HepG2 (cell line): ENCODE measurements at regions not wholly inside any gene's neighbourhood (a gene's known extent, or its start where the extent isn't known, plus 50 kb on each side); places are given as distances from the start of the nearest gene placed in this dataset.

ENCODE experiments used
- ATAC-seq: fragments of 200-7000 bp; cut with Tn5 transposase; 3 replicates; pipeline ENCODE4 v1.9.1; 2020; ENCODE audit warnings: mild to moderate bottlenecking, moderate library complexity
- BruUV-seq: library from RNA; stranded (reverse); fragments of 400-500 nt; replicated peaks from 2 replicates; lab custom pipeline; 2021; lab: Mats Ljungman, UMichigan
- CTCF ChIA-PET: fragments of 300-600 bp; formaldehyde crosslinking; extraction: SDS; loops from one replicate; lab custom pipeline; 2021; ENCODE audit warnings: low total read pairs, inconsistent platforms, low intra/inter-chr PET ratio; lab: Yijun Ruan, JAX
- POLR2A ChIA-PET: fragments of 350-600 bp; sonication (Branson Sonifier 250); formaldehyde crosslinking; loops from one replicate; lab custom pipeline; 2020; ENCODE audit warnings: antibody characterized with exemption, inconsistent platforms; lab: Yijun Ruan, JAX
- DNase-seq: peaks from one replicate; pipeline ENCODE4 v3.0.0-alpha.2; 2015; ENCODE audit warnings: low spot score
- FAIRE-seq: peaks from 3 replicates; lab custom pipeline; 2011; peaks lifted over from hg19 to GRCh38; lab: Jason Lieb, UNC
- H2AFZ ChIP-seq: one replicate; pipeline ENCODE4 v1.6.1; 2011; ENCODE audit warnings: low read length, inconsistent platforms
- H3K27ac ChIP-seq: fragments of 300-600 bp; 3 replicates; pipeline ENCODE4 v1.8.0; 2011; ENCODE audit warnings: mixed run types, mild to moderate bottlenecking, mixed read lengths, low read length, inconsistent platforms; ENCODE audit not compliant: insufficient read depth; ENCODE audit errors: extremely low read length
- H3K27me3 ChIP-seq, 2 experiments: fragments of 200-600 bp in 1 of 2; 2 replicates in 1 of 2; 3 replicates in 1 of 2; pipeline versions ENCODE4 v1.6.0 to v1.8.0; 2011; ENCODE audit warnings: low read length in 2 of 2, mild to moderate bottlenecking in 2 of 2, moderate library complexity in 2 of 2, inconsistent platforms in 1 of 2; ENCODE audit not compliant: insufficient read depth in 2 of 2, control insufficient read depth in 1 of 2
- H3K36me3 ChIP-seq, 2 experiments: fragments of 200-600 bp in 1 of 2; replicated peaks in 1 of 2; 2 replicates in 1 of 2; 3 replicates in 1 of 2; pipeline versions ENCODE4 v1.5.1 to v1.8.0; 2011; ENCODE audit warnings: low read length in 2 of 2, inconsistent platforms in 1 of 2; ENCODE audit not compliant: insufficient read depth in 2 of 2, control insufficient read depth in 1 of 2
- H3K4me1 ChIP-seq: 2 replicates; pipeline ENCODE4 v1.5.1; 2012; ENCODE audit warnings: low read length, inconsistent platforms; ENCODE audit not compliant: insufficient read depth
- H3K4me2 ChIP-seq: 2 replicates; pipeline ENCODE4 v1.6.0; 2011; ENCODE audit warnings: low read depth, low read length, inconsistent platforms
- H3K4me3 ChIP-seq, 3 experiments: fragments of 200-600 bp in 1 of 3; sonication (generic), shearing (Covaris generic) in 1 of 3; replicated peaks in 1 of 3; 2 replicates each; pipeline ENCODE4 v1.5.1; 2011 to 2016; ENCODE audit warnings: low read length in 3 of 3, inconsistent platforms in 2 of 3, low read depth in 2 of 3, mild to moderate bottlenecking in 2 of 3, control low read depth in 1 of 3, mixed read lengths in 1 of 3; ENCODE audit not compliant: insufficient read depth in 1 of 3
- H3K79me2 ChIP-seq: one replicate; pipeline ENCODE4 v1.6.1; 2011; ENCODE audit warnings: low read length, inconsistent platforms; ENCODE audit not compliant: insufficient read depth
- H3K9ac ChIP-seq: 2 replicates; pipeline ENCODE4 v1.6.0; 2011; ENCODE audit warnings: mild to moderate bottlenecking, low read depth, low read length, inconsistent platforms; ENCODE audit not compliant: insufficient read depth
- H3K9me3 ChIP-seq: 2 replicates; pipeline ENCODE4 v1.5.1; 2012; ENCODE audit warnings: mild to moderate bottlenecking, low read length
- H4K20me1 ChIP-seq: 2 replicates; pipeline ENCODE4 v1.6.0; 2011; ENCODE audit warnings: inconsistent platforms, mild to moderate bottlenecking, low read length, moderate library complexity; ENCODE audit not compliant: insufficient read depth
- CEBPB ChIP-seq: IDR thresholded peaks from 2 replicates; pipeline ENCODE4 v1.6.1; 2011; ENCODE audit warnings: low read depth, low read length, improper control_type of control experiment, borderline replicate concordance
- PRMT3 ChIP-seq: sonication (generic); formaldehyde crosslinking; IDR thresholded peaks from 2 replicates; pipeline ENCODE4 v1.8.1; 2022; ENCODE audit warnings: low read depth, mild to moderate bottlenecking, moderate library complexity, missing genetic modification reagents, borderline replicate concordance
- SIN3A ChIP-seq: IDR thresholded peaks from 2 replicates; pipeline ENCODE4 v1.6.1; 2011; ENCODE audit warnings: low read depth, mild to moderate bottlenecking, control low read depth, low read length, borderline replicate concordance
- WGBS: methylation state at CpG from one replicate; pipeline ENCODE4 v1.1.6; 2017; ENCODE audit warnings: low lambda C conversion rate; 5-methylcytosine and 5-hydroxymethylcytosine counted together
- in situ Hi-C: cut with HindIII; loops from 2 replicates; pipeline ENCODE4 v1.10.0; 2017; ENCODE audit warnings: low pct_unique_long_range_greater_than_20kb; ENCODE audit not compliant: extremely low pct_ligation_motif_present
- intact Hi-C: fragments of 100-400 bp; cut with micrococcal nuclease; formaldehyde crosslinking; loops from one replicate; pipeline ENCODE4 v1.10.0; 2022; ENCODE audit not compliant: unreplicated experiment
- TF ChIP-seq, protein P1 (sequence below): IDR thresholded peaks from 2 replicates; pipeline ENCODE4 v1.6.1; 2016; ENCODE audit warnings: low read depth, missing genetic modification reagents, missing compliant biosample characterization
- TF ChIP-seq, protein P2 (sequence below): sonication (generic); formaldehyde crosslinking; IDR thresholded peaks from 2 replicates; pipeline ENCODE4 v1.5.0; 2020; ENCODE audit warnings: missing genetic modification reagents, mild to moderate bottlenecking, borderline replicate concordance

DNA sequence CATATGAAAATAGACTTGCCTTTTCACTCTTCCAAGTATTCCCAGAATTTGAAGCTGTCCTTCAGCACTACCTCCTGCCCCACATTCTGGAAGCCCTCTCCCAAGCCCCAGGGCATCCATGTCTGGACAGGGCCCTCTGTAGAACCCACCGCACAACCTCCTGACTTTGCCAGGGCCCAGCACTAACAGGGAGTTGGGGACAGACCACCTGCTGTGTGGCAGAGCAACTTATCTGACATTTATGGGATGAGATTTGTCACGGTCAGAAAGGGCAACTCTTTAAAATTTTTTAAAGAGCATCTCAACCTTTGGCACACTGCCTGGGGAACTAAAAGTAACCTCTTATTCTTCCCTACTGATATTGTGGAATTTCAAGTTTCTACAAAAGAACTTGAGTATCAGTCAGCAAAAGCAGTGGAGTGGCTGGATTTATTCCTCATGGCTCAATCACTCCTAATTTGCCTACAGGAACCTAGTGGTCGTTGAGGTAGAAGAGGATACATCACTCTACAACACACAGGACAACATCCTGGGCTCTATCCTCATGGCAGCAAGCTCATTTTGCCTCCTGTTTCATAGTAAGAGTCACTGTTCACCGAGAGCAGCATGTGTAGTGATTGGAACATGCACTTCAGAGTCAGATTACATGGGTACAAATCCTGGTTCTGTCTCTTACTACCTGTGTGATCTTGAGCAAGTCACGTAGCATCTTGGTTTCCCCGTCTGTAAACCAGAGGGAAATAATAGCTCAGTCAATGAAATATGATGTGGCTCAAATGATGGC is 285.3 kb downstream of the ENC1 start:
- Histone ChIP-seq H4K20me1 (no peaks in the 10 kb centered on the region), H3K4me3 (no peak overlapping the region), H3K4me2 (no peak overlapping the region), H3K79me2 (no peaks in the 10 kb centered on the region), H3K9me3 (no peaks in the 10 kb centered on the region), H3K9ac (no peak overlapping the region), H3K36me3 (no peaks in the 10 kb centered on the region), H3K27me3 (0 out of 5 replicates have a peak, but pooled peaks cover 2 to 4% of the 10 kb centered on the region in 2 experiments), H3K4me1 (peaks cover 2% of the 10 kb centered on the region), H2AFZ (no peak overlapping the region), H3K27ac (no peak overlapping the region)
- FAIRE-seq (no peak), DNase-seq (no peak), ATAC-seq (no peak)
- intact Hi-C loops (no loop called here), in situ Hi-C loops (no loop called here)
- ChIA-PET CTCF (no interaction called here), POLR2A (no interaction called here)
- WGBS, result 40% methylated on average over 6 of the region's 6 CpGs
- no TSS peak for BruUV-seq
- TF ChIP-seq CEBPB, result no peak

DNA sequence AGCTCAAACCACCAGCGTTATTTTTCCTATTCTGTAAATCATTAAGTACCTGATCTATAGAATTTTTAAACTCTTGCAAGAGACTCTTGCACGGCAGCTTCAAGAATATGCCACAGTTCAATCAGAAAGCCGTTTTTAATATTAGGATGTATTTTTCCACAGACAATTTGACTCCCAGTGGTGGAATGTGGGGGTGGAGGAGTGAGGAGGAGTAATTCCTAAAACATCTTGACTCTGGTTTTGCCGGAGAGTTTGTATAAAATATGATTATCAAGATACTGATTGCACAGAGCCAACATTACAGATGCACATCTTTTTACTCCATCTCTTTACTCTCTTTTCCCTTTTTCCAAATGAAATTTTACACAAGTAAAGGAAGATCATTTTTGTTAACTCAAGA is 288.3 kb downstream of the ENC1 start:
- Histone ChIP-seq H3K36me3 (no peaks in the 10 kb centered on the region), H3K4me2 (no peak overlapping the region), H2AFZ (no peak overlapping the region), H3K79me2 (no peaks in the 10 kb centered on the region), H3K27me3 (0 out of 5 replicates have a peak, but pooled peaks cover 2 to 4% of the 10 kb centered on the region in 2 experiments), H3K4me1 (no peaks in the 10 kb centered on the region), H3K4me3 (no peak overlapping the region), H4K20me1 (no peaks in the 10 kb centered on the region), H3K9me3 (no peaks in the 10 kb centered on the region), H3K27ac (no peak overlapping the region), H3K9ac (no peak overlapping the region)
- in situ Hi-C loops, result no loop called here
- TF ChIP-seq SIN3A (no peak), PRMT3 (CRISPR knock-in tag) (no peak)
- TF ChIP-seq, protein P1, sequence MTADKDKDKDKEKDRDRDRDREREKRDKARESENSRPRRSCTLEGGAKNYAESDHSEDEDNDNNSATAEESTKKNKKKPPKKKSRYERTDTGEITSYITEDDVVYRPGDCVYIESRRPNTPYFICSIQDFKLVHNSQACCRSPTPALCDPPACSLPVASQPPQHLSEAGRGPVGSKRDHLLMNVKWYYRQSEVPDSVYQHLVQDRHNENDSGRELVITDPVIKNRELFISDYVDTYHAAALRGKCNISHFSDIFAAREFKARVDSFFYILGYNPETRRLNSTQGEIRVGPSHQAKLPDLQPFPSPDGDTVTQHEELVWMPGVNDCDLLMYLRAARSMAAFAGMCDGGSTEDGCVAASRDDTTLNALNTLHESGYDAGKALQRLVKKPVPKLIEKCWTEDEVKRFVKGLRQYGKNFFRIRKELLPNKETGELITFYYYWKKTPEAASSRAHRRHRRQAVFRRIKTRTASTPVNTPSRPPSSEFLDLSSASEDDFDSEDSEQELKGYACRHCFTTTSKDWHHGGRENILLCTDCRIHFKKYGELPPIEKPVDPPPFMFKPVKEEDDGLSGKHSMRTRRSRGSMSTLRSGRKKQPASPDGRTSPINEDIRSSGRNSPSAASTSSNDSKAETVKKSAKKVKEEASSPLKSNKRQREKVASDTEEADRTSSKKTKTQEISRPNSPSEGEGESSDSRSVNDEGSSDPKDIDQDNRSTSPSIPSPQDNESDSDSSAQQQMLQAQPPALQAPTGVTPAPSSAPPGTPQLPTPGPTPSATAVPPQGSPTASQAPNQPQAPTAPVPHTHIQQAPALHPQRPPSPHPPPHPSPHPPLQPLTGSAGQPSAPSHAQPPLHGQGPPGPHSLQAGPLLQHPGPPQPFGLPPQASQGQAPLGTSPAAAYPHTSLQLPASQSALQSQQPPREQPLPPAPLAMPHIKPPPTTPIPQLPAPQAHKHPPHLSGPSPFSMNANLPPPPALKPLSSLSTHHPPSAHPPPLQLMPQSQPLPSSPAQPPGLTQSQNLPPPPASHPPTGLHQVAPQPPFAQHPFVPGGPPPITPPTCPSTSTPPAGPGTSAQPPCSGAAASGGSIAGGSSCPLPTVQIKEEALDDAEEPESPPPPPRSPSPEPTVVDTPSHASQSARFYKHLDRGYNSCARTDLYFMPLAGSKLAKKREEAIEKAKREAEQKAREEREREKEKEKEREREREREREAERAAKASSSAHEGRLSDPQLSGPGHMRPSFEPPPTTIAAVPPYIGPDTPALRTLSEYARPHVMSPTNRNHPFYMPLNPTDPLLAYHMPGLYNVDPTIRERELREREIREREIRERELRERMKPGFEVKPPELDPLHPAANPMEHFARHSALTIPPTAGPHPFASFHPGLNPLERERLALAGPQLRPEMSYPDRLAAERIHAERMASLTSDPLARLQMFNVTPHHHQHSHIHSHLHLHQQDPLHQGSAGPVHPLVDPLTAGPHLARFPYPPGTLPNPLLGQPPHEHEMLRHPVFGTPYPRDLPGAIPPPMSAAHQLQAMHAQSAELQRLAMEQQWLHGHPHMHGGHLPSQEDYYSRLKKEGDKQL (CRISPR knock-in tag), result no peak
- TF ChIP-seq, protein P2, sequence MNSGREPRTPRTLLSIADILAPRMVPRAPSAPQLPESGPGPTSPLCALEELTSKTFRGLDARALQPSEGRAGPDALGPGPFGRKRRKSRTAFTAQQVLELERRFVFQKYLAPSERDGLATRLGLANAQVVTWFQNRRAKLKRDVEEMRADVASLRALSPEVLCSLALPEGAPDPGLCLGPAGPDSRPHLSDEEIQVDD (CRISPR knock-in tag), result no peak
- no peak for DNase-seq
- 37% methylated on average over 4 of the region's 4 CpGs for WGBS
- no TSS peak for BruUV-seq
- ATAC-seq, result no peak
- POLR2A ChIA-PET, result interaction anchor here (0.7 kb wide), 1 partner anchor 288 kb away, joined by 3 read pairs; the partner anchor contains the start of gene ENC1
- intact Hi-C loops, result no loop called here
- CTCF ChIA-PET, result no interaction called here
- FAIRE-seq, result no peak
